Natural killer cell (primary cell): ENCODE measurements at regions not wholly inside any gene's neighbourhood (a gene's known extent, or its start where the extent isn't known, plus 50 kb on each side); places are given as distances from the start of the nearest gene placed in this dataset.

Experiments used
- ATAC-seq, 3 donors: fragments of 150-1000 bp in 2 of 3; fragments of 200-7000 bp in 1 of 3; cut with Tn5 transposase; 1 replicate in 1 of 3; 2 replicates in 2 of 3; pipeline ENCODE4 v1.10.0; 2021; ENCODE audit warnings: mild to moderate bottlenecking in 2 of 3, moderate library complexity in 2 of 3
- DNase-seq, 2 donors: peaks; one replicate each; pipeline versions ENCODE4 v3.0.0 to v3.0.0-alpha.2; 2013 to 2021; ENCODE audit warnings: mixed read lengths in 1 of 2
- H3K27ac ChIP-seq: one replicate; pipeline ENCODE4 v1.5.1; 2013; ENCODE audit warnings: mild to moderate bottlenecking, low read length
- H3K27me3 ChIP-seq: one replicate; pipeline ENCODE4 v1.6.1; 2013; ENCODE audit warnings: low read length; ENCODE audit not compliant: control insufficient read depth, insufficient read depth
- H3K36me3 ChIP-seq: one replicate; pipeline ENCODE4 v1.6.1; 2013; ENCODE audit warnings: low read length; ENCODE audit not compliant: control insufficient read depth, insufficient read depth
- H3K4me1 ChIP-seq: one replicate; pipeline ENCODE4 v1.6.1; 2013; ENCODE audit warnings: low read length; ENCODE audit not compliant: control insufficient read depth, insufficient read depth
- H3K4me3 ChIP-seq: one replicate; pipeline ENCODE4 v1.5.1; 2013; ENCODE audit warnings: low read length
- H3K9me3 ChIP-seq: one replicate; pipeline ENCODE4 v1.6.1; 2013; ENCODE audit warnings: low read length; ENCODE audit not compliant: control insufficient read depth, insufficient read depth
- H3K27ac Mint-ChIP-seq, 2 donors: one replicate each; pipeline ENCODE4 v1.8.0; 2022; ENCODE audit warnings: mild to moderate bottlenecking in 2 of 2, mixed read lengths in 2 of 2, moderate library complexity in 1 of 2
- H3K27me3 Mint-ChIP-seq, 2 donors: one replicate each; pipeline ENCODE4 v1.8.0; 2022; ENCODE audit warnings: low read depth in 2 of 2, mixed read lengths in 2 of 2
- H3K36me3 Mint-ChIP-seq: one replicate; pipeline ENCODE4 v1.8.0; 2022; ENCODE audit warnings: mixed read lengths
- H3K4me1 Mint-ChIP-seq, 2 donors: one replicate each; pipeline ENCODE4 v1.8.0; 2022; ENCODE audit warnings: mixed read lengths in 2 of 2
- H3K4me3 Mint-ChIP-seq: one replicate; pipeline ENCODE4 v1.8.0; 2022; ENCODE audit warnings: mild to moderate bottlenecking, moderate library complexity, mixed read lengths
- H3K9me3 Mint-ChIP-seq, 2 donors: one replicate each; pipeline ENCODE4 v1.8.0; 2022; ENCODE audit warnings: mixed read lengths in 2 of 2
- CTCF ChIP-seq: fragments of 200-600 bp; IDR thresholded peaks from one replicate; pipeline ENCODE4 v1.8.0; 2022; ENCODE audit warnings: antibody characterized with exemption
- WGBS: methylation state at CpG from one replicate; pipeline ENCODE4 v1.1.7; 2013; ENCODE audit warnings: missing lambda C conversion rate; ENCODE audit not compliant: insufficient coverage; 5-methylcytosine and 5-hydroxymethylcytosine counted together
- intact Hi-C: fragments of 100-400 bp; cut with micrococcal nuclease; formaldehyde crosslinking; loops from one replicate; pipeline ENCODE4 v1.14.2; 2022

- 90% methylated on average over 3 of the region's 4 CpGs for WGBS
- no peak for ATAC-seq
- Mint-ChIP-seq H3K27me3 (peaks cover 12 to 20% of the 10 kb centered on the region in 2 donors), H3K36me3 (no peaks in the 10 kb centered on the region), H3K4me3 (no peak overlapping the region), H3K4me1 (peaks cover 14 to 33% of the 10 kb centered on the region in 2 donors), H3K9me3 (peaks cover 2 to 3% of the 10 kb centered on the region in 2 donors), H3K27ac (no peak overlapping the region)
- Histone ChIP-seq H3K4me1 (peaks cover 7% of the 10 kb centered on the region), H3K36me3 (no peaks in the 10 kb centered on the region), H3K9me3 (no peaks in the 10 kb centered on the region), H3K27ac (no peak overlapping the region), H3K4me3 (no peak overlapping the region), H3K27me3 (no peaks in the 10 kb centered on the region)
- no peak for TF ChIP-seq CTCF
- DNase-seq = no peak
- intact Hi-C loops = no loop called here
Observed at GRCh38 chr15:38038659-38039442, 104.4 kb downstream of the TMCO5A start.

GRCh38 chr15:38040615-38041014, 106.2 kb downstream of the TMCO5A start:
- Mint-ChIP-seq H3K36me3 (no peaks in the 10 kb centered on the region), H3K4me3 (no peak overlapping the region), H3K9me3 (peaks cover 2 to 3% of the 10 kb centered on the region in 2 donors), H3K4me1 (peaks cover 14 to 33% of the 10 kb centered on the region in 2 donors), H3K27ac (no peak overlapping the region), H3K27me3 (peaks cover 12 to 20% of the 10 kb centered on the region in 2 donors)
- no peaks in the 10 kb centered on the region for H3K36me3 ChIP-seq
- no peak for TF ChIP-seq CTCF
- H3K9me3 ChIP-seq = no peaks in the 10 kb centered on the region
- no peaks in the 10 kb centered on the region for H3K27me3 ChIP-seq
- intact Hi-C loops = no loop called here
- peaks cover 7% of the 10 kb centered on the region for H3K4me1 ChIP-seq
- no peak for ATAC-seq
- H3K4me3 ChIP-seq = no peak overlapping the region
- 78% methylated on average over 1 of the region's 2 CpGs for WGBS
- no peak for DNase-seq
- no peak overlapping the region for H3K27ac ChIP-seq

- H3K27ac ChIP-seq = no peak overlapping the region
- H3K36me3 Mint-ChIP-seq = no peaks in the 10 kb centered on the region
- WGBS = 61% methylated on average over 2 of the region's 2 CpGs
Observed at GRCh38 chr15:38041576-38041975, 107.1 kb downstream of the TMCO5A start.

More at GRCh38 chr15:38041576-38041975, 107.1 kb downstream of the TMCO5A start:
- Mint-ChIP-seq H3K27ac (no peak overlapping the region), H3K4me1 (peaks cover 9 to 24% of the 10 kb centered on the region in 2 donors), H3K4me3 (no peak overlapping the region), H3K9me3 (no peaks in the 10 kb centered on the region), H3K27me3 (peaks cover 12 to 15% of the 10 kb centered on the region in 2 donors)
- no peaks in the 10 kb centered on the region for H3K9me3 ChIP-seq
- no peak overlapping the region for H3K4me3 ChIP-seq
- H3K36me3 ChIP-seq = no peaks in the 10 kb centered on the region
- intact Hi-C loops = no loop called here
- H3K4me1 ChIP-seq = peaks cover 7% of the 10 kb centered on the region
- DNase-seq = no peak
- no peak for ATAC-seq
- no peak for TF ChIP-seq CTCF
- no peaks in the 10 kb centered on the region for H3K27me3 ChIP-seq
